DND-41 (cell line): ENCODE measurements at regions not wholly inside any gene's neighbourhood (a gene's known extent, or its start where the extent isn't known, plus 50 kb on each side); places are given as distances from the start of the nearest gene placed in this dataset.

Experiments used
- EZH2 ChIP-seq: IDR thresholded peaks from 3 replicates; pipeline ENCODE4 v1.6.1; 2012; ENCODE audit warnings: borderline replicate concordance, low read depth, mild to moderate bottlenecking, moderate library complexity, low read length, inconsistent platforms; ENCODE audit not compliant: severe bottlenecking
- TF ChIP-seq, protein P1 (sequence below): IDR thresholded peaks from 2 replicates; pipeline ENCODE4 v1.5.1; 2012; ENCODE audit warnings: borderline replicate concordance, low read length, moderate library complexity, mild to moderate bottlenecking; ENCODE audit not compliant: poor library complexity, severe bottlenecking; ENCODE audit errors: extremely low read depth

- TF ChIP-seq, protein P1, sequence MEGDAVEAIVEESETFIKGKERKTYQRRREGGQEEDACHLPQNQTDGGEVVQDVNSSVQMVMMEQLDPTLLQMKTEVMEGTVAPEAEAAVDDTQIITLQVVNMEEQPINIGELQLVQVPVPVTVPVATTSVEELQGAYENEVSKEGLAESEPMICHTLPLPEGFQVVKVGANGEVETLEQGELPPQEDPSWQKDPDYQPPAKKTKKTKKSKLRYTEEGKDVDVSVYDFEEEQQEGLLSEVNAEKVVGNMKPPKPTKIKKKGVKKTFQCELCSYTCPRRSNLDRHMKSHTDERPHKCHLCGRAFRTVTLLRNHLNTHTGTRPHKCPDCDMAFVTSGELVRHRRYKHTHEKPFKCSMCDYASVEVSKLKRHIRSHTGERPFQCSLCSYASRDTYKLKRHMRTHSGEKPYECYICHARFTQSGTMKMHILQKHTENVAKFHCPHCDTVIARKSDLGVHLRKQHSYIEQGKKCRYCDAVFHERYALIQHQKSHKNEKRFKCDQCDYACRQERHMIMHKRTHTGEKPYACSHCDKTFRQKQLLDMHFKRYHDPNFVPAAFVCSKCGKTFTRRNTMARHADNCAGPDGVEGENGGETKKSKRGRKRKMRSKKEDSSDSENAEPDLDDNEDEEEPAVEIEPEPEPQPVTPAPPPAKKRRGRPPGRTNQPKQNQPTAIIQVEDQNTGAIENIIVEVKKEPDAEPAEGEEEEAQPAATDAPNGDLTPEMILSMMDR, result no peak
- TF ChIP-seq EZH2, result no peak
Observed at GRCh38 chr4:171721937-171722336, 91.3 kb upstream of the GALNTL6 start.
